ENCODE measurements at regions not wholly inside any gene's neighbourhood (a gene's known extent, or its start where the extent isn't known, plus 50 kb on each side); places are given as distances from the start of the nearest gene placed in this dataset.

DNA sequence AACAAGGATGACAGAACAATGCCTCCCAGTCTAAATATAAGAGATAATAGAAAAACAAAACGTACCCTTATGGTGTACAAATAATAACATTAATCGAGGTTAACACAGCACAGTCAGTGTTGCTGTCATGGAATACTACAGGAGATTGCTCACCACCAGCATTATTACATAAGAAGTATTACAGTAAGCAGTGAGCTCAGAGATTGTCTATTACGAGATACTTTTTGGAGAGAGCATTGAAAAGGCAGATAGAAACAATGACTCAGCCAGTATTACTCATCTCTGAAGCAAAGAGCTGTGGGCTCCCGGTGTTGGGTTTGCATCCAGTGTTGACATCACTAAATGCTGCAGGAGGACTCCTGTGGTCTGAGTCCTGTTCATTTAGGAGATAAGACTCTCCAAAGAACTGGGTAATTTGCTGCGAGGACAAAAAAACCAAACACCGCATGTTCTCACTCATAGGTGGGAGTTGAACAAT, 191.9 kb upstream of the SEMA6A start:
- TF ChIP-seq, protein P1, sequence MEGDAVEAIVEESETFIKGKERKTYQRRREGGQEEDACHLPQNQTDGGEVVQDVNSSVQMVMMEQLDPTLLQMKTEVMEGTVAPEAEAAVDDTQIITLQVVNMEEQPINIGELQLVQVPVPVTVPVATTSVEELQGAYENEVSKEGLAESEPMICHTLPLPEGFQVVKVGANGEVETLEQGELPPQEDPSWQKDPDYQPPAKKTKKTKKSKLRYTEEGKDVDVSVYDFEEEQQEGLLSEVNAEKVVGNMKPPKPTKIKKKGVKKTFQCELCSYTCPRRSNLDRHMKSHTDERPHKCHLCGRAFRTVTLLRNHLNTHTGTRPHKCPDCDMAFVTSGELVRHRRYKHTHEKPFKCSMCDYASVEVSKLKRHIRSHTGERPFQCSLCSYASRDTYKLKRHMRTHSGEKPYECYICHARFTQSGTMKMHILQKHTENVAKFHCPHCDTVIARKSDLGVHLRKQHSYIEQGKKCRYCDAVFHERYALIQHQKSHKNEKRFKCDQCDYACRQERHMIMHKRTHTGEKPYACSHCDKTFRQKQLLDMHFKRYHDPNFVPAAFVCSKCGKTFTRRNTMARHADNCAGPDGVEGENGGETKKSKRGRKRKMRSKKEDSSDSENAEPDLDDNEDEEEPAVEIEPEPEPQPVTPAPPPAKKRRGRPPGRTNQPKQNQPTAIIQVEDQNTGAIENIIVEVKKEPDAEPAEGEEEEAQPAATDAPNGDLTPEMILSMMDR (IDR thresholded peaks at IDR 0.05), result no peak
- no peak for TF ChIP-seq ZFX (IDR thresholded peaks at IDR 0.05; ENCODE audit: borderline replicate concordance)

Data from 22Rv1 (cell line).